ENCODE measurements at regions not wholly inside any gene's neighbourhood (a gene's known extent, or its start where the extent isn't known, plus 50 kb on each side); places are given as distances from the start of the nearest gene placed in this dataset.

- Mint-ChIP-seq H3K4me3 (no peak overlapping the region), H3K9me3 (no peaks in the 10 kb centered on the region), H3K4me1 (peaks cover 22% of the 10 kb centered on the region), H3K36me3 (no peaks in the 10 kb centered on the region), H3K27ac (no peak overlapping the region), H3K27me3 (ENCODE audit: insufficient read depth, low read depth) (no peaks in the 10 kb centered on the region)
- no peak for DNase-seq (ENCODE audit: low spot score)
- H3K27ac ChIP-seq = no peak overlapping the region
- no peak overlapping the region for H3K4me3 ChIP-seq
- peaks cover 46% of the 10 kb centered on the region for H3K4me1 ChIP-seq
- H3K36me3 ChIP-seq = no peaks in the 10 kb centered on the region
- no peaks in the 10 kb centered on the region for H3F3A ChIP-seq (ENCODE audit: low read depth)
- H3K4me2 ChIP-seq = no peak overlapping the region
- H2AFZ ChIP-seq (replicated peaks) = peak overlapping the region; percentile 40
- H4K20me1 ChIP-seq (ENCODE audit: low read depth) = no peaks in the 10 kb centered on the region
- TF ChIP-seq EZH2phosphoT487 (IDR thresholded peaks at IDR 0.05) (no peak), EZH2 (IDR thresholded peaks at IDR 0.05) (no peak), CTCF (IDR thresholded peaks at IDR 0.05) (no peak)
- no peak overlapping the region for H3K9ac ChIP-seq
- no peaks in the 10 kb centered on the region for H3K79me2 ChIP-seq (ENCODE audit: low read depth)
- H3K27me3 ChIP-seq = no peaks in the 10 kb centered on the region
- H3K9me3 ChIP-seq (ENCODE audit: low read depth) = no peaks in the 10 kb centered on the region
Measured at GRCh38 chr18:40017021-40017420, 1938.0 kb upstream of the PIK3C3 start.

GRCh38 chr18:40016405-40016804 lies 1938.6 kb upstream of the PIK3C3 start:
- no peaks in the 10 kb centered on the region for H3K27me3 Mint-ChIP-seq (ENCODE audit: insufficient read depth, low read depth)
- H3K4me3 ChIP-seq = no peak overlapping the region
- H3F3A ChIP-seq (ENCODE audit: low read depth) = no peaks in the 10 kb centered on the region
- H3K9me3 Mint-ChIP-seq = no peaks in the 10 kb centered on the region
- no peak overlapping the region for H3K27ac Mint-ChIP-seq
- H3K27ac ChIP-seq = no peak overlapping the region
- no peaks in the 10 kb centered on the region for H3K27me3 ChIP-seq
- H3K4me3 Mint-ChIP-seq = no peak overlapping the region
- DNase-seq (ENCODE audit: low spot score) = no peak
- H3K9ac ChIP-seq = no peak overlapping the region
- no peaks in the 10 kb centered on the region for H4K20me1 ChIP-seq (ENCODE audit: low read depth)
- no peak overlapping the region for H3K4me2 ChIP-seq
- H3K4me1 ChIP-seq = peaks cover 46% of the 10 kb centered on the region
- no peak overlapping the region for H2AFZ ChIP-seq (replicated peaks)
- H3K4me1 Mint-ChIP-seq = peaks cover 22% of the 10 kb centered on the region
- no peaks in the 10 kb centered on the region for H3K79me2 ChIP-seq (ENCODE audit: low read depth)
- TF ChIP-seq EZH2 (IDR thresholded peaks at IDR 0.05) = no peak
- no peak for TF ChIP-seq CTCF (IDR thresholded peaks at IDR 0.05)
- TF ChIP-seq EZH2phosphoT487 (IDR thresholded peaks at IDR 0.05) = no peak
- no peaks in the 10 kb centered on the region for H3K36me3 Mint-ChIP-seq
- no peaks in the 10 kb centered on the region for H3K9me3 ChIP-seq (ENCODE audit: low read depth)
- H3K36me3 ChIP-seq = no peaks in the 10 kb centered on the region

GRCh38 chr18:40013001-40013609 lies 1941.9 kb upstream of the PIK3C3 start:
- no peaks in the 10 kb centered on the region for H3K9me3 Mint-ChIP-seq
- TF ChIP-seq EZH2phosphoT487 (IDR thresholded peaks at IDR 0.05) = no peak
- Histone ChIP-seq H3K4me2 (no peak overlapping the region), H3K79me2 (ENCODE audit: low read depth) (no peaks in the 10 kb centered on the region), H3K9me3 (ENCODE audit: low read depth) (no peaks in the 10 kb centered on the region), H3K4me1 (peaks cover 20% of the 10 kb centered on the region), H2AFZ (replicated peaks) (peak overlapping the region; percentile 39), H3K9ac (no peak overlapping the region), H3K4me3 (no peak overlapping the region), H3K27ac (no peak overlapping the region), H4K20me1 (ENCODE audit: low read depth) (no peaks in the 10 kb centered on the region), H3K36me3 (no peaks in the 10 kb centered on the region), H3F3A (ENCODE audit: low read depth) (no peaks in the 10 kb centered on the region), H3K27me3 (no peaks in the 10 kb centered on the region)
- H3K36me3 Mint-ChIP-seq = no peaks in the 10 kb centered on the region
- no peaks in the 10 kb centered on the region for H3K27me3 Mint-ChIP-seq (ENCODE audit: insufficient read depth, low read depth)
- H3K4me3 Mint-ChIP-seq = no peak overlapping the region
- DNase-seq (ENCODE audit: low spot score) = no peak
- peaks cover 8% of the 10 kb centered on the region for H3K4me1 Mint-ChIP-seq
- H3K27ac Mint-ChIP-seq = no peak overlapping the region

GRCh38 chr18:40011201-40011600 lies 1943.8 kb upstream of the PIK3C3 start:
- H3K79me2 ChIP-seq (ENCODE audit: low read depth) = no peaks in the 10 kb centered on the region
- no peaks in the 10 kb centered on the region for H3F3A ChIP-seq (ENCODE audit: low read depth)
- H3K4me3 ChIP-seq = no peak overlapping the region
- peaks cover 8% of the 10 kb centered on the region for H3K4me1 ChIP-seq
- no peaks in the 10 kb centered on the region for H3K9me3 ChIP-seq (ENCODE audit: low read depth)
- no peak for DNase-seq (ENCODE audit: low spot score)
- H2AFZ ChIP-seq (replicated peaks) = no peak overlapping the region
- H3K27ac ChIP-seq = no peak overlapping the region
- Mint-ChIP-seq H3K27ac (no peak overlapping the region), H3K4me3 (no peak overlapping the region), H3K4me1 (peaks cover 3% of the 10 kb centered on the region), H3K27me3 (ENCODE audit: insufficient read depth, low read depth) (no peaks in the 10 kb centered on the region), H3K9me3 (no peaks in the 10 kb centered on the region), H3K36me3 (no peaks in the 10 kb centered on the region)
- no peak overlapping the region for H3K9ac ChIP-seq
- no peak for TF ChIP-seq EZH2 (IDR thresholded peaks at IDR 0.05)
- no peak for TF ChIP-seq EZH2phosphoT487 (IDR thresholded peaks at IDR 0.05)
- no peak for TF ChIP-seq CTCF (IDR thresholded peaks at IDR 0.05)
- H3K27me3 ChIP-seq = no peaks in the 10 kb centered on the region
- H3K4me2 ChIP-seq = no peak overlapping the region
- no peaks in the 10 kb centered on the region for H3K36me3 ChIP-seq
- H4K20me1 ChIP-seq (ENCODE audit: low read depth) = no peaks in the 10 kb centered on the region
